GM18868 (cell line): ENCODE measurements at regions not wholly inside any gene's neighbourhood (a gene's known extent, or its start where the extent isn't known, plus 50 kb on each side); places are given as distances from the start of the nearest gene placed in this dataset.
"Not testable (repeated sequence)": the region's sequence is repeated elsewhere in the genome, so short reads cannot be mapped to it uniquely, and the experiment has no call there.

Source experiments
- ATAC-seq: cut with Tn5 transposase; IDR thresholded peaks from one replicate; pipeline ENCODE4 v1.9.1; 2021; ENCODE audit warnings: mild to moderate bottlenecking, moderate library complexity; ENCODE audit not compliant: unreplicated experiment

GRCh38 chr18:37852464-37852863, 286.9 kb upstream of the CELF4 start:
- no peak for ATAC-seq

- ATAC-seq = no peak
These were observed 281.9 kb upstream of the CELF4 start for GRCh38 chr18:37847544-37847943.

GRCh38 chr18:37846996-37847395, 281.4 kb upstream of the CELF4 start:
- no peak for ATAC-seq

- ATAC-seq = no peak
These were observed 279.9 kb upstream of the CELF4 start for GRCh38 chr18:37845498-37845897.

GRCh38 chr18:37844209-37844970, 278.8 kb upstream of the CELF4 start:
- ATAC-seq = no peak

- no peak for ATAC-seq
These were observed 272.5 kb upstream of the CELF4 start for GRCh38 chr18:37838083-37838482.

- no peak for ATAC-seq
These were observed 270.7 kb upstream of the CELF4 start for GRCh38 chr18:37836071-37836970.

GRCh38 chr18:37832010-37832695, 266.6 kb upstream of the CELF4 start:
- ATAC-seq = not testable (repeated sequence)

- no peak for ATAC-seq
These were observed 247.4 kb upstream of the CELF4 start for GRCh38 chr18:37812961-37813360.

GRCh38 chr18:37805773-37806404, 240.3 kb upstream of the CELF4 start:
- no peak for ATAC-seq

- no peak for ATAC-seq
These were observed 231.3 kb upstream of the CELF4 start for GRCh38 chr18:37796823-37797349.

- ATAC-seq = no peak
These were observed 221.9 kb upstream of the CELF4 start for GRCh38 chr18:37787452-37787851.

GRCh38 chr18:37783771-37784170, 218.2 kb upstream of the CELF4 start:
- ATAC-seq = no peak

GRCh38 chr18:37779220-37779619, 213.6 kb upstream of the CELF4 start:
- ATAC-seq = no peak

- ATAC-seq = peak; percentile 95
These were observed 213.0 kb upstream of the CELF4 start for GRCh38 chr18:37778417-37779165.

- ATAC-seq = no peak
These were observed 204.2 kb upstream of the CELF4 start for GRCh38 chr18:37769826-37770225.

GRCh38 chr18:37764541-37765288, 199.1 kb upstream of the CELF4 start:
- no peak for ATAC-seq

GRCh38 chr18:37762076-37762621, 196.6 kb upstream of the CELF4 start:
- ATAC-seq = no peak

GRCh38 chr18:37754141-37754540, 188.5 kb upstream of the CELF4 start:
- no peak for ATAC-seq
